Testis (tissue), 2 donors: ENCODE measurements at regions not wholly inside any gene's neighbourhood (a gene's known extent, or its start where the extent isn't known, plus 50 kb on each side); places are given as distances from the start of the nearest gene placed in this dataset.

Source experiments
- DNase-seq: peaks from one replicate; pipeline ENCODE4 v3.0.0-alpha.2; 2019
- H3K27ac ChIP-seq, 2 donors: fragments of 200-600 bp; sonication (generic); one replicate each; pipeline ENCODE4 v1.5.1; 2019
- H3K27me3 ChIP-seq: fragments of 200-600 bp; sonication (generic); one replicate; pipeline ENCODE4 v1.5.1; 2019
- H3K36me3 ChIP-seq: fragments of 200-600 bp; sonication (generic); one replicate; pipeline ENCODE4 v1.5.1; 2017; ENCODE audit warnings: low read depth; ENCODE audit errors: missing control alignments
- H3K4me1 ChIP-seq: fragments of 200-600 bp; sonication (generic); one replicate; pipeline ENCODE4 v1.5.1; 2019
- H3K4me3 ChIP-seq, 2 donors: fragments of 200-600 bp; sonication (generic); one replicate each; pipeline ENCODE4 v1.5.1; 2017 to 2019
- H3K9me3 ChIP-seq: fragments of 200-600 bp; sonication (generic); one replicate; pipeline ENCODE4 v1.5.1; 2017
- CTCF ChIP-seq, 3 experiments: fragments of 450-650 bp in 2 of 3; fragments of 200-600 bp in 1 of 3; sonication (generic) in 1 of 3; IDR thresholded peaks; one replicate each; pipeline ENCODE4 v1.5.1; 2016 to 2019; ENCODE audit warnings: antibody characterized with exemption in 3 of 3, mild to moderate bottlenecking in 2 of 3, moderate library complexity in 1 of 3
- POLR2A ChIP-seq: fragments of 450-650 bp; IDR thresholded peaks from one replicate; pipeline ENCODE4 v1.6.1; 2017; ENCODE audit warnings: antibody characterized with exemption, mild to moderate bottlenecking, moderate library complexity
- WGBS, 2 donors: methylation state at CpG; one replicate each; pipeline ENCODE4 v1.1.5; 2018; 5-methylcytosine and 5-hydroxymethylcytosine counted together
- intact Hi-C: fragments of 100-400 bp; cut with DNase I; formaldehyde crosslinking; loops from one replicate; pipeline ENCODE4 v1.15.1; 2023; ENCODE audit warnings: low total_unique reads

GRCh38 chr13:74977498-74977897 is 504.5 kb downstream of the TBC1D4 start:
- H3K4me1 ChIP-seq, result no peaks in the 10 kb centered on the region
- no peaks in the 10 kb centered on the region for H3K36me3 ChIP-seq
- no peak overlapping the region for H3K27ac ChIP-seq
- TF ChIP-seq POLR2A, result no peak
- TF ChIP-seq CTCF (IDR thresholded peaks at IDR 0.05), result no peak
- H3K9me3 ChIP-seq, result no peaks in the 10 kb centered on the region
- H3K4me3 ChIP-seq, result no peak overlapping the region
- no peaks in the 10 kb centered on the region for H3K27me3 ChIP-seq
- intact Hi-C loops, result no loop called here
- DNase-seq, result no peak
- WGBS, 2 donors, result 91 to 95% methylated on average over 1 of the region's 1 CpG

- TF ChIP-seq CTCF (IDR thresholded peaks at IDR 0.05), result no peak
- intact Hi-C loops, result no loop called here
- no peaks in the 10 kb centered on the region for H3K9me3 ChIP-seq
- H3K36me3 ChIP-seq, result no peaks in the 10 kb centered on the region
- no peak for DNase-seq
- no peak overlapping the region for H3K4me3 ChIP-seq
- H3K27me3 ChIP-seq, result no peaks in the 10 kb centered on the region
- WGBS, 2 donors, result 53 to 82% methylated on average over 2 of the region's 2 CpGs
- H3K27ac ChIP-seq, result no peak overlapping the region
- H3K4me1 ChIP-seq, result no peaks in the 10 kb centered on the region
Observed at GRCh38 chr13:74975111-74975510, 506.9 kb downstream of the TBC1D4 start.

- DNase-seq, result no peak
- WGBS, 2 donors, result 70 to 74% methylated on average over 5 of the region's 5 CpGs
- H3K4me3 ChIP-seq, result no peak overlapping the region
- no peaks in the 10 kb centered on the region for H3K36me3 ChIP-seq
- no peaks in the 10 kb centered on the region for H3K27me3 ChIP-seq
- no peaks in the 10 kb centered on the region for H3K4me1 ChIP-seq
- no peak overlapping the region for H3K27ac ChIP-seq
- no peaks in the 10 kb centered on the region for H3K9me3 ChIP-seq
- intact Hi-C loops, result no loop called here
- TF ChIP-seq POLR2A (no peak), CTCF (IDR thresholded peaks at IDR 0.05) (no peak)
Observed at GRCh38 chr13:74973935-74974879, 507.8 kb downstream of the TBC1D4 start.

GRCh38 chr13:74969419-74969818 is 512.5 kb downstream of the TBC1D4 start:
- no peaks in the 10 kb centered on the region for H3K9me3 ChIP-seq
- no peak for TF ChIP-seq POLR2A
- no peak for TF ChIP-seq CTCF (IDR thresholded peaks at IDR 0.05)
- intact Hi-C loops, result no loop called here
- no peak for DNase-seq
- H3K27ac ChIP-seq, result no peak overlapping the region
- no peak overlapping the region for H3K4me3 ChIP-seq
- no peaks in the 10 kb centered on the region for H3K27me3 ChIP-seq
- H3K4me1 ChIP-seq, result no peaks in the 10 kb centered on the region
- 58 to 81% methylated on average over 1 of the region's 1 CpG for WGBS, 2 donors
- no peaks in the 10 kb centered on the region for H3K36me3 ChIP-seq
